HCT116 (cell line): ENCODE measurements at regions not wholly inside any gene's neighbourhood (a gene's known extent, or its start where the extent isn't known, plus 50 kb on each side); places are given as distances from the start of the nearest gene placed in this dataset.

Experiments
- ATAC-seq: fragments of 200-7000 bp; cut with Tn5 transposase; 2 replicates; pipeline ENCODE4 v1.9.1; 2020; ENCODE audit warnings: mild to moderate bottlenecking, moderate library complexity
- BruUV-seq: library from RNA; stranded (reverse); fragments of 400-500 nt; replicated peaks from 2 replicates; lab custom pipeline; 2021; lab: Mats Ljungman, UMichigan
- CTCF ChIA-PET: fragments of 300-600 bp; sonication (Branson Sonifier 250); formaldehyde crosslinking; loops from one replicate; lab custom pipeline; 2021; ENCODE audit warnings: antibody characterized with exemption; lab: Charles Lee
- POLR2A ChIA-PET: fragments of 300-600, 350-600 bp; sonication (Branson Sonifier 250); formaldehyde crosslinking; loops from one replicate; lab custom pipeline; 2021; ENCODE audit warnings: antibody characterized with exemption; lab: Charles Lee
- RAD21 ChIA-PET, 2 experiments: fragments of 300-600 bp; sonication (Branson Sonifier 250); formaldehyde crosslinking; loops; one replicate each; lab custom pipeline; 2023; ENCODE audit warnings: low total read pairs in 2 of 2; ENCODE audit not compliant: uncharacterized antibody in 2 of 2, unreplicated experiment in 2 of 2, low non-redundant PET in 1 of 2; lab: Charles Lee
- DNase-seq: peaks from one replicate; pipeline ENCODE4 v3.0.0-alpha.2; 2010; ENCODE audit warnings: low read depth, low spot score
- H2AFZ ChIP-seq: fragments of 200-600 bp; shearing (Covaris generic), sonication (generic); 2 replicates; pipeline ENCODE4 v1.6.1; 2017; ENCODE audit warnings: low read depth, mixed run types, mixed read lengths, antibody characterized with exemption, low read length; ENCODE audit not compliant: poor library complexity, severe bottlenecking
- H3K27ac ChIP-seq: 2 replicates; pipeline ENCODE4 v1.5.1; 2012; ENCODE audit warnings: low read depth, low read length
- H3K27me3 ChIP-seq: fragments of 200-600 bp; sonication (generic); 2 replicates; pipeline ENCODE4 v1.6.1; 2016; ENCODE audit warnings: mixed run types, low read length, mixed read lengths; ENCODE audit not compliant: insufficient read depth
- H3K36me3 ChIP-seq, 2 experiments: fragments of 200-500 bp in 1 of 2; fragments of 200-600 bp in 1 of 2; sonication (Bioruptor generic) in 1 of 2; sonication (generic) in 1 of 2; 2 replicates each; pipeline versions ENCODE4 v1.5.1 to v1.6.1; 2014 to 2016; ENCODE audit warnings: low read length in 2 of 2, inconsistent platforms in 1 of 2, mixed read lengths in 1 of 2, mixed run types in 1 of 2; ENCODE audit not compliant: insufficient read depth in 2 of 2, control insufficient read depth in 1 of 2
- H3K4me1 ChIP-seq, 2 experiments: fragments of 200-600 bp in 1 of 2; sonication (generic) in 1 of 2; 2 replicates each; pipeline versions ENCODE4 v1.5.1 to v1.6.1; 2012 to 2017; ENCODE audit warnings: low read length in 2 of 2, inconsistent platforms in 1 of 2, mild to moderate bottlenecking in 1 of 2, mixed read lengths in 1 of 2, mixed run types in 1 of 2, moderate library complexity in 1 of 2; ENCODE audit not compliant: insufficient read depth in 2 of 2, control insufficient read depth in 1 of 2
- H3K4me2 ChIP-seq: fragments of 200-600 bp; sonication (generic); 2 replicates; pipeline ENCODE4 v1.6.1; 2017; ENCODE audit warnings: mixed run types, low read length, mixed read lengths
- H3K4me3 ChIP-seq, 2 experiments: fragments of 200-600 bp in 1 of 2; sonication (generic) in 1 of 2; replicated peaks in 1 of 2; 2 replicates each; pipeline ENCODE4 v1.5.1; 2011 to 2016; ENCODE audit warnings: low read length in 2 of 2, control low read depth in 1 of 2, low read depth in 1 of 2, mild to moderate bottlenecking in 1 of 2, mixed read lengths in 1 of 2, mixed run types in 1 of 2
- H3K79me2 ChIP-seq: fragments of 200-600 bp; sonication (generic); 2 replicates; pipeline ENCODE4 v1.6.1; 2017; ENCODE audit warnings: mild to moderate bottlenecking, mixed run types, low read length, moderate library complexity, mixed read lengths; ENCODE audit not compliant: insufficient read depth
- H3K9ac ChIP-seq: fragments of 200-600 bp; sonication (generic); 2 replicates; pipeline ENCODE4 v1.6.1; 2016; ENCODE audit warnings: low read length, mixed read lengths
- H3K9me2 ChIP-seq: fragments of 200-600 bp; sonication (generic), shearing (Covaris generic); 2 replicates; pipeline ENCODE4 v1.6.1; 2017; ENCODE audit warnings: mixed run types, mild to moderate bottlenecking, moderate library complexity; ENCODE audit not compliant: insufficient read depth
- H3K9me3 ChIP-seq, 2 experiments: fragments of 200-500 bp in 1 of 2; fragments of 200-600 bp in 1 of 2; sonication (Bioruptor generic) in 1 of 2; sonication (generic) in 1 of 2; 2 replicates each; pipeline ENCODE4 v1.6.1; 2014 to 2017; ENCODE audit warnings: low read length in 2 of 2, mixed read lengths in 2 of 2, inconsistent platforms in 1 of 2, low read depth in 1 of 2, mild to moderate bottlenecking in 1 of 2, mixed run types in 1 of 2, moderate library complexity in 1 of 2; ENCODE audit not compliant: control insufficient read depth in 1 of 2, insufficient read depth in 1 of 2
- H4K20me1 ChIP-seq: fragments of 200-600 bp; sonication (generic), shearing (Covaris generic); 2 replicates; pipeline ENCODE4 v1.6.1; 2017; ENCODE audit warnings: mixed run types, mild to moderate bottlenecking, moderate library complexity; ENCODE audit not compliant: insufficient read depth
- CBX3 ChIP-seq: IDR thresholded peaks from 2 replicates; pipeline ENCODE4 v1.6.1; 2012; ENCODE audit warnings: low read depth
- FOSL1 ChIP-seq: IDR thresholded peaks from 2 replicates; pipeline ENCODE4 v1.6.1; 2012; ENCODE audit warnings: low read depth
- JUND ChIP-seq: IDR thresholded peaks from 2 replicates; pipeline ENCODE4 v1.6.1; 2012
- POLR2A ChIP-seq: IDR thresholded peaks from 2 replicates; pipeline ENCODE4 v1.7.0; 2011; ENCODE audit warnings: borderline replicate concordance; ENCODE audit not compliant: insufficient read depth, insufficient read length; ENCODE audit errors: extremely low read depth
- POLR2AphosphoS5 ChIP-seq: IDR thresholded peaks from 2 replicates; pipeline ENCODE4 v1.6.1; 2011; ENCODE audit warnings: mild to moderate bottlenecking, low read depth, low read length, moderate library complexity
- RAD21 ChIP-seq: IDR thresholded peaks from 2 replicates; pipeline ENCODE4 v1.6.1; 2012; ENCODE audit warnings: low read depth, mild to moderate bottlenecking
- SP1 ChIP-seq: IDR thresholded peaks from 2 replicates; pipeline ENCODE4 v1.6.1; 2012; ENCODE audit warnings: low read depth
- SRF ChIP-seq: IDR thresholded peaks from 2 replicates; pipeline ENCODE4 v1.6.1; 2012; ENCODE audit warnings: low read depth
- TCF7L2 ChIP-seq: IDR thresholded peaks from 2 replicates; pipeline ENCODE4 v1.7.0; 2011; ENCODE audit warnings: borderline replicate concordance, inconsistent platforms; ENCODE audit not compliant: insufficient read depth, insufficient read length; ENCODE audit errors: extremely low read depth
- YY1 ChIP-seq: IDR thresholded peaks from 2 replicates; pipeline ENCODE4 v1.6.1; 2011; ENCODE audit warnings: low read length, low read depth, moderate library complexity, mild to moderate bottlenecking; ENCODE audit not compliant: insufficient replicate concordance; ENCODE audit errors: extremely low read depth
- ZBTB33 ChIP-seq: IDR thresholded peaks from 2 replicates; pipeline ENCODE4 v1.6.1; 2011; ENCODE audit warnings: mild to moderate bottlenecking, low read length, moderate library complexity; ENCODE audit not compliant: insufficient replicate concordance; ENCODE audit errors: extremely low read depth
- ZFX ChIP-seq: fragments of 450-650 bp; IDR thresholded peaks from 2 replicates; pipeline ENCODE4 v1.6.1; 2017
- intact Hi-C: fragments of 100-400 bp; cut with micrococcal nuclease; formaldehyde crosslinking; loops from 2 replicates; pipeline ENCODE4 v1.10.0; 2022
- TF ChIP-seq, protein P1 (sequence below), 3 experiments: fragments of 200-600 bp in 1 of 3; sonication (generic) in 1 of 3; IDR thresholded peaks in 2 of 3; conservative IDR thresholded peaks in 1 of 3; 2 replicates each; pipeline ENCODE4 v1.5.1; 2012 to 2017; ENCODE audit warnings: low read depth in 2 of 3, low read length in 2 of 3, antibody characterized with exemption in 1 of 3, borderline replicate concordance in 1 of 3, control low read depth in 1 of 3, mild to moderate bottlenecking in 1 of 3, mixed read lengths in 1 of 3, mixed run types in 1 of 3, moderate library complexity in 1 of 3; ENCODE audit not compliant: insufficient read depth in 1 of 3

DNA sequence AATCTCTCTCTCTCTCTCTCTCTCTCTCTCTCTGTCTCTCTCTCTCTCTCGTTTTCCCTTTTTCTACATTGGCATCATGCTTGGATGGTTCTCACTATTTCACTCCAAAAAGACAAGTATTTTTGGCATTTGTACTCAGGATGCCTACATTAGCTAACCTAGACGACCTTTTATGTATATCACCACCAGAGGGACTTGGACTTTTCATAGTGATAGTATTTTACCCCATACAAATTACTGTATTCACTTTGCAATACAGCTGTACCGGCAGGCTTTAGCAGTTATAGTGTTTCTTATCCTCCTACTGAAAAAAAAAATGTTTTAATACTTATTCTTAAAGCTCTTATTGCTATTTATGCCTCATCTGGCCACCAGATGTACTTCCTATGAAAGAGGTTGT lies 687.2 kb upstream of the KLHL1 start:
- Histone ChIP-seq H2AFZ (no peak overlapping the region), H3K9me3 (no peaks in the 10 kb centered on the region), H3K79me2 (no peaks in the 10 kb centered on the region), H3K27me3 (no peaks in the 10 kb centered on the region), H4K20me1 (no peaks in the 10 kb centered on the region), H3K36me3 (no peaks in the 10 kb centered on the region), H3K9ac (no peak overlapping the region), H3K9me2 (no peaks in the 10 kb centered on the region), H3K27ac (no peak overlapping the region), H3K4me3 (no peak overlapping the region), H3K4me1 (no peaks in the 10 kb centered on the region), H3K4me2 (no peak overlapping the region)
- POLR2A ChIA-PET, result no interaction called here
- DNase-seq (no peak), ATAC-seq (no peak)
- intact Hi-C loops, result no loop called here
- BruUV-seq, result no TSS peak
- TF ChIP-seq TCF7L2 (no peak), POLR2A (no peak), SRF (no peak), FOSL1 (no peak), JUND (no peak), POLR2AphosphoS5 (no peak), YY1 (no peak), CBX3 (no peak), RAD21 (no peak)
- TF ChIP-seq, protein P1, sequence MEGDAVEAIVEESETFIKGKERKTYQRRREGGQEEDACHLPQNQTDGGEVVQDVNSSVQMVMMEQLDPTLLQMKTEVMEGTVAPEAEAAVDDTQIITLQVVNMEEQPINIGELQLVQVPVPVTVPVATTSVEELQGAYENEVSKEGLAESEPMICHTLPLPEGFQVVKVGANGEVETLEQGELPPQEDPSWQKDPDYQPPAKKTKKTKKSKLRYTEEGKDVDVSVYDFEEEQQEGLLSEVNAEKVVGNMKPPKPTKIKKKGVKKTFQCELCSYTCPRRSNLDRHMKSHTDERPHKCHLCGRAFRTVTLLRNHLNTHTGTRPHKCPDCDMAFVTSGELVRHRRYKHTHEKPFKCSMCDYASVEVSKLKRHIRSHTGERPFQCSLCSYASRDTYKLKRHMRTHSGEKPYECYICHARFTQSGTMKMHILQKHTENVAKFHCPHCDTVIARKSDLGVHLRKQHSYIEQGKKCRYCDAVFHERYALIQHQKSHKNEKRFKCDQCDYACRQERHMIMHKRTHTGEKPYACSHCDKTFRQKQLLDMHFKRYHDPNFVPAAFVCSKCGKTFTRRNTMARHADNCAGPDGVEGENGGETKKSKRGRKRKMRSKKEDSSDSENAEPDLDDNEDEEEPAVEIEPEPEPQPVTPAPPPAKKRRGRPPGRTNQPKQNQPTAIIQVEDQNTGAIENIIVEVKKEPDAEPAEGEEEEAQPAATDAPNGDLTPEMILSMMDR (IDR thresholded peaks at IDR 0.05 in 2 of 3, conservative IDR thresholded peaks at IDR 0.05 in 1 of 3; ENCODE audit: borderline replicate concordance in 1 of 3, insufficient read depth in 1 of 3, low read depth in 2 of 3, low read length in 2 of 3), result no peak
- CTCF ChIA-PET, result no interaction called here
- RAD21 ChIA-PET, result no interaction called here

- DNase-seq, result no peak
- TF ChIP-seq POLR2AphosphoS5, result no peak
- no peak for TF ChIP-seq ZFX
- TF ChIP-seq YY1, result no peak
- no peak for TF ChIP-seq SRF
- TF ChIP-seq SP1, result no peak
- TF ChIP-seq ZBTB33, result no peak
- TF ChIP-seq, protein P1 (IDR thresholded peaks at IDR 0.05 in 2 of 3, conservative IDR thresholded peaks at IDR 0.05 in 1 of 3; ENCODE audit: borderline replicate concordance in 1 of 3, insufficient read depth in 1 of 3, low read depth in 2 of 3, low read length in 2 of 3), result peak in 1 of 3 experiments; percentile 3; a peak in 1 of 6 replicates
- H3K9ac ChIP-seq, result no peak overlapping the region
- H2AFZ ChIP-seq, result no peak overlapping the region
- no peaks in the 10 kb centered on the region for H3K27me3 ChIP-seq
- H3K9me2 ChIP-seq, result no peaks in the 10 kb centered on the region
- H3K9me3 ChIP-seq, result no peaks in the 10 kb centered on the region
- no peak for ATAC-seq
- CTCF ChIA-PET, result no interaction called here
- no peak overlapping the region for H3K27ac ChIP-seq
- no peaks in the 10 kb centered on the region for H4K20me1 ChIP-seq
- no peaks in the 10 kb centered on the region for H3K79me2 ChIP-seq
- no peaks in the 10 kb centered on the region for H3K4me1 ChIP-seq
- no peaks in the 10 kb centered on the region for H3K36me3 ChIP-seq
- POLR2A ChIA-PET, result no interaction called here
- H3K4me2 ChIP-seq, result no peak overlapping the region
- no peak overlapping the region for H3K4me3 ChIP-seq
- BruUV-seq, result no TSS peak
- intact Hi-C loops, result no loop called here
- RAD21 ChIA-PET, result no interaction called here
Measured at GRCh38 chr13:70792121-70792520, 683.9 kb upstream of the KLHL1 start.
